IPS DF 4.7 (cell line): ENCODE measurements at regions not wholly inside any gene's neighbourhood (a gene's known extent, or its start where the extent isn't known, plus 50 kb on each side); places are given as distances from the start of the nearest gene placed in this dataset.
"Not testable (repeated sequence)": the region's sequence is repeated elsewhere in the genome, so short reads cannot be mapped to it uniquely, and the experiment has no call there.

ENCODE experiments used
- DNase-seq: peaks from one replicate; pipeline ENCODE4 v3.0.0-alpha.2; 2013; ENCODE audit warnings: low spot score; ENCODE audit errors: extremely low read depth

DNA sequence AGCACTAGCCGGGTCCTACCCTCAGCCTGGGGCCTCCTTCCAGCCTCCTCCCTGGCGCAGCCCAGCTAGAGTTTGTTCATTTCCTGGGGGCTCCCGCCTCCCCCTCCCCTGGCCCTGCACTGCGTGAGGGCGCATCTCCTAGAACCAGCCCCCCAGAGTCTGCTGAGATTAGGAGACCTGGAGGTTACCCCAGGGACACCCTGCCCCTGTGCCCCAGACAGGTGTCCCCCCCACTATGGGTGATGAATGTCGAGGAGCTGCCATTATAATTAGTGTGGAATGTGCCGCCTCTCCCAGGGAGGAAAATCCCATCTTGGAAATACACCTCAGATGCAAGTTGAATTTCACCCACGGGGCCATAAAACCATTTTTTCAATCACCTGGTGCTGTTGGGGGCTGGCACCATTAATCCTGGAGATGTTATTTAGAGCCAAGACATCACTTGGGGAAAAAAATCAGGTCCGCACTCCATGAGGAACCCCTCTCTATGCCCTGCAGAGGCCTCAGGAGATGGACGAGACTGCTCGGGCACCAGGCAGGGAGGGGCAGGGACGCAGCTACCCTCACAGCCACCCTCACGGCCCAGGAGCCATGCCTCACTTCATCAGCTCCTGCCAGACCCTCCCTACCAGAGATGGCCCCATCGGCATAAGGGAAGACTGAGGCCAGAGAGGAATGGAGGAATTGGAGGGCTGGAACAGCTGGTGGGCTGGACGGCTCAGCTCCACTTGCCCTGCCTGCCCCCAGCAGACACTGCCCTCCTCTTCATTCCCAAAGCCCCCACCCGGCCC, 197.5 kb downstream of the IGLL1 start:
- no peak for DNase-seq

- DNase-seq = no peak
These were observed 198.2 kb downstream of the IGLL1 start for GRCh38 chr22:23381661-23382427.

- DNase-seq = no peak
These were observed 199.2 kb downstream of the IGLL1 start for GRCh38 chr22:23380911-23381310.

- no peak for DNase-seq
These were observed 199.9 kb downstream of the IGLL1 start for GRCh38 chr22:23380230-23380573.

- DNase-seq = not testable (repeated sequence)
These were observed 199.4 kb downstream of the BCR start for GRCh38 chr22:23379540-23380229.

GRCh38 chr22:23377767-23378166, 197.5 kb downstream of the BCR start:
- DNase-seq = no peak

DNA sequence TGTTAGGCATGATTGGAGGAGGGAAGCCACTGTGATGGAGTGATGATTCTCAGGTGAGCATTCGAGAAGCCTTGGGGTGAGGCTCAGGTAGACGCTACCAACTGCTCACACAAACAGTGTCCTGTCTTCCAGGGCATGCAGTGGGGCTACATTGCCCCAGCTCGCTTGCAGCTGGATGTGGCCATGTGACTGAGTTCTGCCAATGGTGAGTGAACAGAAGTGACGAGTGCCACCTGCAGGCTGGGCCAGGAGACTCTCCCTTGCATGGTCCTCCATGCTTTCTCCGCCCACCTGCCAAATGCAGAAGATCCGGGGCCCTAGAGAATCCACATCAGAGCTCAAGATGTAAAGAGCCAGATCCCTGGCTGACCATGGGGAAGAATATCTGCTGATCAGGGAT, 195.9 kb downstream of the BCR start:
- DNase-seq = peak; percentile 30

GRCh38 chr22:23375031-23375827, 194.9 kb downstream of the BCR start:
- DNase-seq = no peak

- DNase-seq = no peak
These were observed 193.3 kb downstream of the BCR start for GRCh38 chr22:23373601-23374000.

DNA sequence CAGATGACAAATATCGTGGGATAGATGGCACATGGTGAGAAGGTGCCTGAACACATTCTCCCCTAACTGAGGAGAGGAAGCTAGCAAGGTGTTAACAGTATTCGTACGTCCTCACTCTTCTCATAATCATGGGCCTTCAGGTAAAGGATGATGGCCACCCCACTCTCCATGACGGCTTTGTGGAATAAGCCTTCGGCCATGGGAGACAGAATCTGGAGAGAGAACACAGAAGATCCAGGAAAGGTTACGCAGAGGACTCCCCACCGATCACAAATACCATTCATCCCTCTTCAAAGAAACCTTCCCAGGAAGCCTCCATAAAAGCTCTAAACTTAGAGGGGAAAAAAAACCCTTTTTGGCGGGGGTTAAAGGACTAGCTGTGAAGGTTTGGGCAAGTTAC, 189.9 kb downstream of the BCR start:
- DNase-seq = no peak

- no peak for DNase-seq
These were observed 188.9 kb downstream of the BCR start for GRCh38 chr22:23369054-23369685.
